Thyroid gland (tissue), 4 donors: ENCODE measurements at regions not wholly inside any gene's neighbourhood (a gene's known extent, or its start where the extent isn't known, plus 50 kb on each side); places are given as distances from the start of the nearest gene placed in this dataset.

ENCODE experiments used
- POLR2A ChIP-seq, 2 donors: fragments of 450-650 bp; IDR thresholded peaks; one replicate each; pipeline ENCODE4 v1.6.1; 2017; ENCODE audit warnings: antibody characterized with exemption in 2 of 2, mild to moderate bottlenecking in 2 of 2, moderate library complexity in 1 of 2
- TF ChIP-seq, protein P1 (sequence below), 6 experiments: fragments of 200-600 bp in 3 of 6; fragments of 450-650 bp in 3 of 6; sonication (generic) in 3 of 6; IDR thresholded peaks; one replicate each; pipeline ENCODE4 v1.5.1; 2016 to 2019; ENCODE audit warnings: antibody characterized with exemption in 6 of 6, mild to moderate bottlenecking in 2 of 6, inconsistent platforms in 1 of 6, moderate library complexity in 1 of 6

DNA sequence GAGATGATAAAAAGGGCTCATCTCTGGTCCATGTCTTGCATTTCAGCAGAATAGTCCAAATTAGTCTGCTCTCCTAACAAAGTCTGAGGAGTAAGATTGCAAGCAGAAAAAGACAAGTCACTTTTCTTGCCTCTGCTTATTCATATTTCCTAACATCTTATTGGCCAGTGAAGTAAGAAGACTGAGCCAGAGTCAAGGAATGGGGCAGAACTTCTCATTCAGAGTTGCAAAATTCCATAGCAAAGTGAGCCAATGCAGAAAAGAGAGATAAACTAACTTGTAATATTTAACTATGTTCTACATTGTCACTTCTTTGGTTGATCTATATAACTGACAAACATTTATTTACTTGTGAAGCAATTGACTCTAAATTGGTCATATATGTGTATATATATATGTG, 2304.0 kb downstream of the ARAP2 start:
- TF ChIP-seq, protein P1, sequence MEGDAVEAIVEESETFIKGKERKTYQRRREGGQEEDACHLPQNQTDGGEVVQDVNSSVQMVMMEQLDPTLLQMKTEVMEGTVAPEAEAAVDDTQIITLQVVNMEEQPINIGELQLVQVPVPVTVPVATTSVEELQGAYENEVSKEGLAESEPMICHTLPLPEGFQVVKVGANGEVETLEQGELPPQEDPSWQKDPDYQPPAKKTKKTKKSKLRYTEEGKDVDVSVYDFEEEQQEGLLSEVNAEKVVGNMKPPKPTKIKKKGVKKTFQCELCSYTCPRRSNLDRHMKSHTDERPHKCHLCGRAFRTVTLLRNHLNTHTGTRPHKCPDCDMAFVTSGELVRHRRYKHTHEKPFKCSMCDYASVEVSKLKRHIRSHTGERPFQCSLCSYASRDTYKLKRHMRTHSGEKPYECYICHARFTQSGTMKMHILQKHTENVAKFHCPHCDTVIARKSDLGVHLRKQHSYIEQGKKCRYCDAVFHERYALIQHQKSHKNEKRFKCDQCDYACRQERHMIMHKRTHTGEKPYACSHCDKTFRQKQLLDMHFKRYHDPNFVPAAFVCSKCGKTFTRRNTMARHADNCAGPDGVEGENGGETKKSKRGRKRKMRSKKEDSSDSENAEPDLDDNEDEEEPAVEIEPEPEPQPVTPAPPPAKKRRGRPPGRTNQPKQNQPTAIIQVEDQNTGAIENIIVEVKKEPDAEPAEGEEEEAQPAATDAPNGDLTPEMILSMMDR (IDR thresholded peaks at IDR 0.05) = no peak
- TF ChIP-seq POLR2A (IDR thresholded peaks at IDR 0.05) = no peak
